HUES6 (cell line): ENCODE measurements at regions not wholly inside any gene's neighbourhood (a gene's known extent, or its start where the extent isn't known, plus 50 kb on each side); places are given as distances from the start of the nearest gene placed in this dataset.

ENCODE experiments used
- H3K27ac ChIP-seq: 2 replicates; pipeline ENCODE4 v1.7.0; 2013; ENCODE audit warnings: low read depth, mild to moderate bottlenecking, low read length, inconsistent platforms
- H3K27me3 ChIP-seq: 2 replicates; pipeline ENCODE4 v1.6.1; 2013; ENCODE audit warnings: low read length; ENCODE audit not compliant: control insufficient read depth, insufficient read depth
- H3K36me3 ChIP-seq: 2 replicates; pipeline ENCODE4 v1.6.1; 2013; ENCODE audit warnings: low read length; ENCODE audit not compliant: control insufficient read depth, insufficient read depth
- H3K4me1 ChIP-seq: 2 replicates; pipeline ENCODE4 v1.6.1; 2013; ENCODE audit warnings: low read length; ENCODE audit not compliant: control insufficient read depth, insufficient read depth
- H3K4me3 ChIP-seq: 2 replicates; pipeline ENCODE4 v1.5.1; 2013; ENCODE audit warnings: low read depth, low read length
- H3K9ac ChIP-seq: one replicate; pipeline ENCODE4 v1.6.1; 2013; ENCODE audit warnings: mild to moderate bottlenecking, low read length
- H3K9me3 ChIP-seq: 2 replicates; pipeline ENCODE4 v1.6.1; 2013; ENCODE audit warnings: low read depth, low read length; ENCODE audit not compliant: control insufficient read depth, insufficient read depth

- Histone ChIP-seq H3K27me3 (no peaks in the 10 kb centered on the region), H3K4me3 (no peak overlapping the region), H3K9me3 (peaks cover 11% of the 10 kb centered on the region; the same call in 1 of the 2 replicates), H3K9ac (no peak overlapping the region), H3K4me1 (peaks cover 20% of the 10 kb centered on the region), H3K36me3 (no peaks in the 10 kb centered on the region), H3K27ac (no peak overlapping the region)
Observed at GRCh38 chr3:72256716-72257115, 471.8 kb upstream of the PROK2 start.

DNA sequence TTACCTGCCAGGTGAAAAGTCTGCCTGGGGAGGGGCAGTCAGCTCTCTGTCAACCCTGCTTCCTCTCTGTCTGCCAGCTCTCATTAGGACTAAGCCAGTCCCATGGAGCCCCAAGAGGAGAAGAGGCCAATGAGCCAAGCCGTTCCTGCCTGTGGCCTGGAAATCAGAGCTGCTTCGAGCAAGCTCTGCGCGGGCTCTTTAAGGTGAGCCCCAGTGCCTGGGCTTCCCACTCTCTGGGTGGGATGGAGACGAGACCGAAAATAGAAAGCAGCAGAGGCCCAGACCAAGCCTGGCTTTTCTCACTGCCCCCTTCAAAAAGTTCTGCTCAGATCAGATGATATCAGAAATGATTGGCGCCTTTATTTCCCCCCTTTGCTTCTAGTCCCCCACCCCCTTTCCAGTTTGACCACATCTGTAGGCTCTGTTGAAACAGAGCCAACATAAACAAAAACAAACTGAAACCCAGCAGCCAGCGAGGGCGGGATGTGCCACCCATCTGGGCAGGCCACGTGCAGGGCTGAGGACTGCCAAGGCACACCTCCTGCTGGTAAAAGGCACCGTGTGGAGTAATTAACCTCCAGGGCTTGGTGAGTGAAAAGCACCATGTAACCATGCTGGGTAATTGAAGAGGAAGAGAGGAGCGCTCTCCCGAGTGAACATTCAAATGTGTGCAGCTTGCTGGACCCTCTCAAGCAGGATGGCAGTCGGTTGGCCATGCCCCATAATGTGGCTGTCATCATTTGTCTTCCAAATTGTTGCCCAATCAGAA, 471.0 kb upstream of the PROK2 start:
- H3K36me3 ChIP-seq: no peaks in the 10 kb centered on the region
- peaks cover 20% of the 10 kb centered on the region for H3K4me1 ChIP-seq
- no peak overlapping the region for H3K9ac ChIP-seq
- no peak overlapping the region for H3K4me3 ChIP-seq
- H3K9me3 ChIP-seq: peaks cover 11% of the 10 kb centered on the region; the same call in 1 of the 2 replicates
- no peaks in the 10 kb centered on the region for H3K27me3 ChIP-seq
- no peak overlapping the region for H3K27ac ChIP-seq

- H3K27ac ChIP-seq: no peak overlapping the region
- no peak overlapping the region for H3K9ac ChIP-seq
- H3K9me3 ChIP-seq: peaks cover 11% of the 10 kb centered on the region; the same call in 1 of the 2 replicates
- H3K4me3 ChIP-seq: no peak overlapping the region
- peaks cover 19% of the 10 kb centered on the region for H3K4me1 ChIP-seq
- no peaks in the 10 kb centered on the region for H3K27me3 ChIP-seq
- H3K36me3 ChIP-seq: no peaks in the 10 kb centered on the region
Observed at GRCh38 chr3:72255191-72255590, 470.2 kb upstream of the PROK2 start.

- H3K27me3 ChIP-seq: no peaks in the 10 kb centered on the region
- H3K9me3 ChIP-seq: peaks cover 11% of the 10 kb centered on the region; the same call in 1 of the 2 replicates
- no peak overlapping the region for H3K9ac ChIP-seq
- no peak overlapping the region for H3K4me3 ChIP-seq
- no peaks in the 10 kb centered on the region for H3K36me3 ChIP-seq
- H3K4me1 ChIP-seq: peaks cover 16% of the 10 kb centered on the region
- no peak overlapping the region for H3K27ac ChIP-seq
Observed at GRCh38 chr3:72254483-72254882, 469.5 kb upstream of the PROK2 start.

- Histone ChIP-seq H3K9ac (no peak overlapping the region), H3K36me3 (no peaks in the 10 kb centered on the region), H3K27ac (no peak overlapping the region), H3K9me3 (peaks cover 9% of the 10 kb centered on the region; the same call in 1 of the 2 replicates), H3K4me1 (peaks cover 2% of the 10 kb centered on the region), H3K4me3 (no peak overlapping the region), H3K27me3 (no peaks in the 10 kb centered on the region)
Observed at GRCh38 chr3:72250725-72251124, 465.8 kb upstream of the PROK2 start.

GRCh38 chr3:72248869-72249268, 463.9 kb upstream of the PROK2 start:
- H3K36me3 ChIP-seq: no peaks in the 10 kb centered on the region
- H3K27ac ChIP-seq: no peak overlapping the region
- no peaks in the 10 kb centered on the region for H3K27me3 ChIP-seq
- no peak overlapping the region for H3K9ac ChIP-seq
- no peak overlapping the region for H3K4me3 ChIP-seq
- peaks cover 9% of the 10 kb centered on the region; the same call in 1 of the 2 replicates for H3K9me3 ChIP-seq
- no peaks in the 10 kb centered on the region for H3K4me1 ChIP-seq

GRCh38 chr3:72248389-72248761, 463.4 kb upstream of the PROK2 start:
- no peaks in the 10 kb centered on the region for H3K27me3 ChIP-seq

GRCh38 chr3:72247645-72248388, 462.9 kb upstream of the PROK2 start:
- Histone ChIP-seq H3K4me1 (no peaks in the 10 kb centered on the region), H3K27ac (no peak overlapping the region), H3K27me3 (no peaks in the 10 kb centered on the region), H3K4me3 (no peak overlapping the region), H3K9ac (no peak overlapping the region), H3K9me3 (peaks cover 7% of the 10 kb centered on the region; the same call in 1 of the 2 replicates), H3K36me3 (no peaks in the 10 kb centered on the region)

More at GRCh38 chr3:72248389-72248761, 463.4 kb upstream of the PROK2 start:
- Histone ChIP-seq H3K9ac (no peak overlapping the region), H3K9me3 (peaks cover 9% of the 10 kb centered on the region; the same call in 1 of the 2 replicates), H3K4me1 (no peaks in the 10 kb centered on the region), H3K36me3 (no peaks in the 10 kb centered on the region), H3K4me3 (no peak overlapping the region), H3K27ac (no peak overlapping the region)

DNA sequence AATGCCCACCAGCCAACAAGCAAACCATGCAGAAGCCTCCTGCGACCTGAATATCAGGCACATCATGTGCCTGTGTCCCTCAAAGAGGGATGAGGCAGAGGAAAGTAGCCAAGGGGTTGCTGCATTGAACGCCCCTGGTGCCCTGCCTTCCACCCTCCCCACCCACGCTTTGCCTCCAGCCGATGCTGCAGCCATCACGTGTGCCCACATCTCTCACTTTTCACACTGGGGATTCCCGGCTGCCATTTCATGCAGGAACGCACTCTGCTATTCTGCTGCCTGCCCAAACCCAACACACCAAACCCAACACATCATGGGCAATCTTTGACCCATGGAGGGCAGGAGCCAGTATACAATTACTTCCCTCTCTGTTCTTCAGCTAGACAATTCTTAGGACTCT, 462.2 kb upstream of the PROK2 start:
- no peak overlapping the region for H3K27ac ChIP-seq
- H3K4me3 ChIP-seq: no peak overlapping the region

GRCh38 chr3:72246685-72247084, 461.7 kb upstream of the PROK2 start:
- Histone ChIP-seq H3K27ac (no peak overlapping the region), H3K36me3 (no peaks in the 10 kb centered on the region), H3K9ac (no peak overlapping the region), H3K27me3 (no peaks in the 10 kb centered on the region), H3K4me3 (no peak overlapping the region), H3K4me1 (no peaks in the 10 kb centered on the region), H3K9me3 (no peaks in the 10 kb centered on the region)

More for the DNA sequence above, 462.2 kb upstream of the PROK2 start:
- H3K4me1 ChIP-seq: no peaks in the 10 kb centered on the region
- H3K9ac ChIP-seq: no peak overlapping the region
- no peaks in the 10 kb centered on the region for H3K36me3 ChIP-seq
- H3K27me3 ChIP-seq: no peaks in the 10 kb centered on the region
- 0 out of 2 replicates have a peak, but pooled peaks cover under 1% of the 10 kb centered on the region for H3K9me3 ChIP-seq

GRCh38 chr3:72245183-72245811, 460.3 kb upstream of the PROK2 start:
- Histone ChIP-seq H3K27me3 (no peaks in the 10 kb centered on the region), H3K27ac (no peak overlapping the region), H3K9me3 (no peaks in the 10 kb centered on the region), H3K9ac (no peak overlapping the region), H3K4me3 (no peak overlapping the region), H3K36me3 (no peaks in the 10 kb centered on the region), H3K4me1 (no peaks in the 10 kb centered on the region)
